ENCODE measurements at regions not wholly inside any gene's neighbourhood (a gene's known extent, or its start where the extent isn't known, plus 50 kb on each side); places are given as distances from the start of the nearest gene placed in this dataset.

DNA sequence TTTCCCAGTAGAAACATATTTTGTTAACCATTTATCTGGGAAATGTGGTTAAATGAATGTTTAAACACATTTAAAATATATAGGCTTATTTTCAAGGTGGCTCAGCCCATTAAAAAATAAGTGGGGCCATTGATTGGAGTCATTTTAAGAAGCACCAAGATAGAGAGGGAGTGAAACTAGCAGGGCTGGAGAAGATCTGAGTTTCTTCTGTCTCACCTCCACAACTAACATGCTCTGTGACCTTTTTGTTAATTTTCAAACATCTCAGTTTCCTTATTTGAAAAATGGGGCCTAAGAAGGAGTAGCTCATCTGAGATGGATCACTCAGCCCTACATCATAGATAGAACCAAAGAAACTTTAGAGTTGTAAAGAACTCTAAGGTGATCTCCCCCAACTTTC is 254.8 kb downstream of the KCNS3 start:
- DNase-seq (ENCODE audit: low read depth in 3 of 3): no peak

DNA sequence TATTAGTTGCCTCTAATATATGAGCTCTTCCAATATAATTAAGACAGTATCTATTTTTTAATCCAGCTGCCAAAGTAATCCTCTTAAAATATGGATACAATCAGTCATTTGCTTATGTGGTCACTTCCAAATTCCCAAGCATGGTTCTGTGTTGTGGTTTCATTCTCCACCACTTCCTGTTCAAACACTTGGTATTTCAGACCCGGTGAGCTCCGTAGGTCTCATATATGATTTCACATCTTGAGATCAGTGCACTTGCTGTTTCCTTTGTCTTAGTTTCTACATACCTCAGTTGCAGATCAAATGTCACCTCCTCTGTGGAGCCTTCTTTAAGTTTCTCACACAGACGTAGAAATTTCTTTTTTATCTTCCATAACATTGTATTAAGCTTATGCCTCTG is 254.2 kb downstream of the KCNS3 start:
- no peak for DNase-seq (ENCODE audit: low read depth in 3 of 3)

DNA sequence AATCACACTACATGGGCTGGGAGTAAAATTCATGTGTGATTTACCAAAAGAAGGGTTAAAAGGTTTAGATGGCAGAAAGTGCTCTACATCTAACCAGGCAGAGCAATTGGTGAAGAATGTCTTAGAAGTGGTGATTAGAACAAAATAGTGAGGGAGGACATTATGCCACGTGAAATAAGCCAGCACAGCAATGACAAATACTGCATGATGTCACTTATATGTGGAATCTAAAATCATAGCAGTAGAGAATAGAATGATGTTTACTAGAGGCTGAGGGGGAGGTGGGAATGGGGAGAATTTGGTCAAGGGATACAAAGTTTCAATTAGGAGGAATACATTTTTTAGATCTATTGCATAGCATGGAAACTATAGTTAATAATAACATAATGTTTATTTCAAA is 253.3 kb downstream of the KCNS3 start:
- no peak for DNase-seq (ENCODE audit: low read depth in 3 of 3)

DNA sequence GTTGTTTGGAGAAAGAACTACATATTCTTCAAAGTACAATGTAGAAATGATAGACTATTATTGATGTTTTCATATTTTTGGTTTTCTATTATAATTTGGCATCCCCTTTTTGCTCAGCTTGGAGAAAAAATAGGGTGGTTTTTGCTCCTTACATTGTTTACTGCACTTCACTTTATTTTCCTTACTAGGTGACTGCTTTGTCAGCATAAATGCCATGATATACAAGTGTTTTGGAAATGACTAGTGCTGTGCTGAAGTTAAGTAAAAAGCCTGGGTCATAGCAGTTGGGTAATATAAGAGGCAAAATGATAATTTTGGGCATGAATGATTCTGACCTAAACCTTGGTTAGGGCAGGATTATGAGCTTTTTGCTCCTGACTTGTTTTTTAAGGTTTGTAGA is 250.9 kb downstream of the KCNS3 start:
- DNase-seq (ENCODE audit: low read depth in 3 of 3): no peak

DNA sequence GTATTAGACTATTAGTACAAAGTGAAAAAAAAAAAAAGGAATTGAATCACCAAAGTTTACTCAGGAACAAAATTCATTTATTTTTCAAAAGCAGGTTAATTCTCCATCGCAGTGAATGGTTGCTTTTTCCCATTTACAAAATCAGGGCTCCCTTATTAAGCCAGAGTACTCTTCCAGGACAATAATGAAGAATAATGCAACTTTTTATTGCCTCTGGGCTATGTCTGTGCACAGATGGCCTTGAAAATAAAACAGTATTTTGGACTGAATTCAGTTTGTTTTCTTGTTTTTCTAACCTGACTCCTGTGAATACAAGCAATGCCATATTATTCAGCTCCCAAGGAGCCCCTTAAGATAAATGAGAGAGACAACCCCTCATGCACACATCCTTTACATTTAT is 246.8 kb downstream of the KCNS3 start:
- DNase-seq (ENCODE audit: low read depth in 3 of 3): no peak

DNA sequence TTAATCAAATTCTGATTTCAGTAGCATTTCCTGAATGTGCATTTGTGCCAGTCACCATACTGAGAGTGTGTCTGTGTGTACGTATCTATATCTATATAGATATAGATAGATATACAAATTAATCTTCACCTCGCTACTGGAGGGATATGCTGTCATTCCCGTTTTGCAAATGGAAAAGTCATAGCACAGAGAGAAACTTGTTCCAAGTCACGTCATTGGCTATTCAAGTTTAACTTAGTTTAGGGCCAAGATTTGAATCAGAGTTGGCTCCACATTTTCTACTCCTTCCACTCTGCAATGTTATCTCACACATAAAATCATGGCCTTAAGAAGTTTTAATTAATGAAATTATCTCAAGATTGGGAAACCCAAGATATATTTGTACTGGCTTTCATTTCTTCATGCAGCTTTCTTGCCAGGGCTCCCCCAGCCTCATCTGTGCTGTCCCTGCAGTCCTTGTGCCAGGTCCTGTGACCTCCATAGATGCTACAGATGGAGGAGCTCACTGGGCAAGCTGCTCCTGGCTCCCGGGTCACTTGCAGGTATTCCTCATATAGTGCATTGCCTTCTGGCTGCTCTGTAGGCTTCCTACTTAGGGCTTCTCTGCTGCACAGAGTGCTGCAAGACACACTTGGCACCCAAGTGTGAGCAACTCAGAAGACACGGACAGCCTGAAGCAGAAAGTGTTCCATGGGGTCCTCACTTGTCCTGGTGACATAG is 245.8 kb downstream of the KCNS3 start:
- no peak for DNase-seq (ENCODE audit: low read depth in 3 of 3)

DNA sequence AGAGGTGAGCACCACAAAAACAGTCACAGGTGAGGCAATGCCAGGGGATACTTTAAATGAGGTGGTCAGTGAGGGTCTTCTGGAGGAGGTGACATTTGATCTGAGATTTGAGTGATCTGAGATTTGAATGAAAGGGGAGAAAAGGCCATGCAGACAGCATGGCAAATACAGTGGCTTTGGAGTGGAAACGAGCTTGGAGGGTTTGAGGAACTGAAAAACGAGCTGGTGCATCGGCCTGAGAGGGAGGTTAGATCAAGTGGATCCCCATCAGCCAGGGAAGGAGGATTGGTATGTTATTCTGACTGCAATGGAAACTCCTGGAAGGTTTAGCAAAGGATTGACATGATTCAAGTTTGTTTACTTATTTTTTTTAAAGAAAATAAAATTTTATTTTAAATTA is 245.1 kb downstream of the KCNS3 start:
- DNase-seq (ENCODE audit: low read depth in 3 of 3): no peak

DNA sequence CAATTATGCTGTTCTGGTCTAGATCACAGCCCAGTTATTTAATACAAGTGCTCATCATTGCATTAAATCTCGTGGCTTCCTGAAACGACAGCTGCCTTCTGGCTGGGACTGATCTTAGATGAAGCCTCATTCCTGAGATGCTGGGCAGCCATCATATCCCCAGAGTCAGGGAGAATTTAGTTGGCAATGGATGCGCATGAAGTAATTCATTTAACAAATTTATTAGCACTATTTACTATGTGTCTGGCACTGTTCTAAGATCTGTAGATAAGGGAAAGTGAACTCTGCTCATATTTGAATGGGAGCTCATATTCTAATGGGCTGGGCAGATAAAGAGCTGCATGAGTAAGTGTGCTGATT is 244.7 kb downstream of the KCNS3 start:
- no peak for DNase-seq (ENCODE audit: low read depth in 3 of 3)

DNA sequence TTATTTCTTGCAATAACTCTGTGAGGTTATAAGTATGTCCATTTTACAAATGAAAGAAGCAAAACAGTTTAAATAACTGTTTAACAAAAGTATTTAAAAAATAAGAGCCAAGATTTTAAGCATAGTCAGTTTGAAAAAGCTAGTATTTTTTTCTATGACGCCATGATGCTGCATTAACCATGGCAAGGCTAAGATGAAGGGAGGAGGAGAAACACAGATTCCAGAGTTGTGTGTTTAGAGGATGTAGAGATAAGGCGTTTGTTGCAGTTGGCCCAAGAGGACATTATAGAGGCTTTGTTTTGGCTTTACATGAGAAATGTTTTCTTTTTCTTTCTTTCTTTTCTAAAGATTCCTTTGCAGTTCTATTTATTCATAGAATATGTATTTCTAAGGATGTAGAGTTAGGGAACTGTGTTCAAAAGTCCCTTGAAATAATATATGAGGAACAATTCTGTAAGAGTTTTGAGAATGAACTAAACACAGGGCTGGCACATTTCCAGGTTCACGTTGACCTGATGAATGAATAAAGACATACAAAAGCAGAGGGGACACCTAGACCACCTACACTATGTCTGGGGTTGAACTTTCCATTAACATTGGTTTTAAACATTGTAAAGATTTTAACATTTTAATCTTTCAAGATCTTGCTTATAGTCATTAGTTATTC is 244.2 kb downstream of the KCNS3 start:
- no peak for DNase-seq (ENCODE audit: low read depth in 3 of 3)

DNA sequence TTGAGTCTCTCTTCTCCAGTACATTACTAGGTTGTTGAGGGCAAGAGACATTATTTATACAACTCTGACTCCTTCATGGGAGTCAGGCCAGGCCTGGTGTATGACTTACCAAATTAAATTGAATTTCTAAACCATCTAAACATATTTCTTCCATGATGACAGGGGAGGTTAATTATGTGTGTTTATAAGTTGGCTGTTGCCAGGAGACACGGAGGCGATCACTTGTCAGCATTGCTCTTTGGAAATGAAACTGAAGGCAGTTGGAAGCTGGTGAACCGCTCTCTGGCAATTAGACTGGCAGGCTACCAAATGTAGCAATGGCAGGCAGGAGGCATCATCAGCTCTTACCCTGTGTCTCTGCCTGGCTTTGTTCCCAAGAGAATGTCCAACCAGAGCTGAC is 241.4 kb downstream of the KCNS3 start:
- no peak for DNase-seq (ENCODE audit: low read depth in 3 of 3)

DNA sequence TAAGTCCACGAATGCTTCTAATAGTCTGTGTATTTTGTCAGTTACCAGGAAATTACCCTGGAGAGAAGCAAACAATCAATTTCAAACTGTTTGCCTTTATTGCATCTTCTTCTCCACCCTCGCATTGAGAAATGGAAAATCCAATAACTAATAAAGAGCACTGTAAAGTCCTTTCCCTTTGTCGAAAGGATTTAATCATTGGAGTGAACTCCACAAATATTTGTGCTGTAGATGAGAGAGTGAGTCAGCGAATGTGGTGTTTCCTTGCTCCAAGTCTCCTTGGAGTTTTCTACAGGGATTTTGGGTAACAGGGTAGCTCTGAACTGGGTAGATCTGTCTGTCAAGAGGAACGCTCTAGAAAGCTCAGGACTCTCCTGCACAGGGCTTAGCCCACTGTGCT is 240.2 kb downstream of the KCNS3 start:
- no peak for DNase-seq (ENCODE audit: low read depth in 3 of 3)

DNA sequence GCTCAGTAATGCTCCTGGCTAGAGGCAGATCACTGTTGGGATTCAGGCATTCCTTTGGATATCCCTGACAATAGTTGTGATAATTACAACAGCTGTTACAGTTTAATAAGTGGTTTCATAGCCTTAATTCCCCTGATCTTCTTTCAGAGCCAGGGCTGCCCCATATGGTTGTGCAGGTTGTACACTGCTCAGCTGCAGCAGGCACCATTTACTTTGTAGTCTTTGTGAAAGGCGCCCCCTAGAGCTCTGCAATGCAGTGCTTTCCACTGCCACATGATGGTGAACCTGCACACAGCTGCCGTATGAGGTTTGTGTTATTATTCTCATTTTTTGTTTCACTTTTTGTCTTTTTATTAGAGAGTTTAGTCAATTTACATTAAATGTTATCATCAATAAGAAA is 239.1 kb downstream of the KCNS3 start:
- DNase-seq (ENCODE audit: low read depth in 3 of 3): no peak

DNA sequence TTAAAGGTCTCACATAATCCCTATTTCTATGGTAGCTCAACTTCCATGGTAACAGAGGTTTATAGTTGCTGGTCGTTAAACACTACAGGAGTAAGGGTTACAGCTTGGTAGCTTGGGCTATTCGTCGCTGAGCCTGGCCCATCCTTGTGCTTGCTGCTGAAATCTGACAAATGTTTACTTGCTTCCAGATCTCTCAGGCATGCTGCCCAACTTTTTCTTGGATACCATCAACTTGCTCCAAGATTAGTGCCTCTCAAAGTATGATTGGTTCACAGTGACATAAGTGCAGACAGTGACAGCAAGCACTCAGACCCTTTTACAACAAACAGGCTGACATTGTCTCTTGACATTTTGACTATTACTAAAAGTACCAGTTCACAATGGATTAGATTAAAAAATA is 231.8 kb downstream of the KCNS3 start:
- DNase-seq (ENCODE audit: low read depth in 3 of 3): no peak

DNA sequence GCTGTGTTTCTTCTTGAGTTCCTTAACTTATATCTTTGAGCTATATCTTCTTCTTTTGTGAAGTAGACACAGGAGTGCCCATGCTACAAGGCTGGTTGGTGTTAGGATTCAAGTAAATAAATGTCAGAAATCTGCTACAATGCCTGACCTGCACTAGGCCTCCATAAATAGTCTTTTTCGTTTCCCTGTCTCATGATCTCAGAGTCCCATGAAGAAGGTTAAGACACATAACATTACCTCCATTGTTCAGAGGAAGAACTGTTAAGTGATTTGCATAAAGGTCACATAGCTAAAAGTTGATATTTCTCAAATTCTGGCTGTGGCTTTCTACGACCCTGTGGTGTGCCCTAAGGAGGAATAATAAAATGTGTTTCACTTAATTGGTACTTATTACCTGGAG is 228.4 kb downstream of the KCNS3 start:
- DNase-seq (ENCODE audit: low read depth in 3 of 3): no peak

DNA sequence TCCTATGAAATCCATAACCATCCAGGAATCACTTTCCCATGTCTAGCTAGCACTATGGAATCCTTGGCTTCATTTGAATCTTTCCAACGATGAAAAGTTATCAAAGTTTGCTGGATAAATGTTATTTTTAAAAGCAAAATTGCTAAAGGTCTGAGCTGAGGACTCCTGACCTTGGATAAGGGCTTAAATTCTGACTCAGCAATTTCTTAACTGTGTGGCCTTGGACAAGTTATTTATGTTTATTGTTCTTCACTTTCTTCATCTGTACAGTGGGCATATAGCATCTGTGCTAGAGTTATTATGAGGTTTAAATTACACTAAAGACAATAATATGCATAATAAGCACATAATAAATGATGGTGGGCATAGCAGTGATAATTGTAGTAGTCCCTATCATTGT is 227.5 kb downstream of the KCNS3 start:
- DNase-seq (ENCODE audit: low read depth in 3 of 3): no peak

DNA sequence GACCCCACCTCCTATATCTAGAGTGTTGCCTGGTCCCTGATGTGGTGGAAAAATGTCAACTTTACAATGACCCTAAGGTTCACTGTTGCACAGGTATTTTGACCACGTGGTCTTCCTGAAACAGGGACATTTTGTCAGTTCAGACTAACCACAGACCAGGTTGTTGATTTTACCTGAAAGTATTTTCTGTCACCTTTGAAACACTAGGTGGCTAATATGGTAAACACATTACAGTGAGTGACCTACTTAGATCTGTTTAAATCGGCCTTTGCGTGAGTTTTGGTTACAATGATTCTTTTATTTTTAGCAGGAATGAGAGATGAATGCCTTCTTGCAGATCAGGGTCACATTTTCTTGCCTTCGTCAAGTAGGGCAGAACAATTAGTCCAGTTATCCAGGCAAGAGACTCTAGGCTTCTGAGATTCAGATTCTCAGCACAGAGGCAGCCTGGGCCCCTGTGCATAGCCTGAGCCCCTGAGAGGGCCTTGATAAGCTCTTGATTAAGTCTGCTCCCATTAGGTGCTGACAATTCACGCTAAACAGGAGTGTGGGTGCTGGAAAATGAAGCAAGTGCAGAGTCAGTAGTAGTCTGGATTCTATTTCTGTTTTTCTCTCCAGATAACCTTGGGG is 226.2 kb downstream of the KCNS3 start:
- DNase-seq (ENCODE audit: low read depth in 3 of 3): no peak

DNA sequence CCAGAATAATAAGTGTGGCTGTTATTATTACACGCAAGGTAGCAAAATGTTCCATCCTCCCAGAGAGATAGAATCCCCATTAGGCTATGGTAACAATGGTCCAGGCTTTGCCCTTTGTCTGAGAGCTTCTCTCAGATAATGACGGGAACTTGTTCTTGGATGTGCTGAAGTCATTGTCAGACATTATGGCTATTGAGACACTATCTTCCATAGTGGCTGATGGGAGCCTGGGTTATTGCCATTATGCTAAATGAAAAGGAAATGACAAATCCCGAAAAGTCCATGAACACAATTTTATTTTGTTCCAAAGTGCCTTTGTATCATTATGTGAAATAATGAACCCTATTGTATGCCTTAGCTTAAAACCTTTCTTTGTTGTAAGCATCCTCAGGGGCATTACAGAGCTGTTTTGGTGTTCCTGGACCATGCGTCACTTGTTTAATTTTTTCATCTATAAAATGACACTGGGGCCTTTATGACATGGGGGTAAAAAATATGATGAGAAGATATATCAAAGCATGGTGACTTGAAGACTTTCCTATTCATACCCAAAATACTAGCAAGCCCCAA is 218.5 kb downstream of the KCNS3 start:
- no peak for DNase-seq (ENCODE audit: low read depth in 3 of 3)

DNA sequence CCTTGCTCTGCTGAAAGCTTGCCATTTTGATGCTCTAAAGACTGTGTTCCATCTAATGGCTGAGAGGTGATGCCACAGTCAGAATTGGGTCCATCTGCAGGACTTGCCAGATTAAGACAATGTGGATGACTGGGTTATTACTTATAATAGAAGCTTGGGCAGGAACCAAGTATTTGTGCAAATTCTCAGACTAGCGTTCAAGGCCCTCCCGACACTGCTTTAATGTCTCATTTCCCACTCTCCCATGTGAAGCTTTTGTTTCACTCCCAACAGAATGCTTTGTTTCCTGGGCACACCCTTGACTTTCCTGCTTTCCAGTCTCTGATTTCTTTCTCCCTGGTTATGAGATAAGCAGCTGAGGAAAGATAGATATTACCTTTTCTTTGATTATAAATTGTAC is 215.8 kb downstream of the KCNS3 start:
- DNase-seq (ENCODE audit: low read depth in 3 of 3): no peak

DNA sequence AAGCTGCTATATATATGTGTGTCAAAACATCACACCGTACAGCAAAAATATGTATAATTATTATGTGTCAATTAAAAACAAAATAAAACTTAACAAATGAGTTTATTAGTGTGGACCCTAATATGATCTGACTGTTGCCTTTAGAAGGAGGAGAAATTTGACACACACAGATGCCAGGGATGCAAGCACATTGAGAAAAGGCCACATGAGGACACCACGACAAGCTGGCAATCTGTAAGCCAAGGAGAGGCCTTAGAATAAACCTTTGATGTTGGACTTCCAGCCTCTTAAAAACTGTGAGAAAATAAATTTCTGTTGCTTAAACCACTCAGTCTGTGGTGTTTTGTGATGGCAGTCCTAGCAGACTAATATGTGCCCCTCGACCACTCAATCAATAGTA is 214.7 kb downstream of the KCNS3 start:
- no peak for DNase-seq (ENCODE audit: low read depth in 3 of 3)

DNA sequence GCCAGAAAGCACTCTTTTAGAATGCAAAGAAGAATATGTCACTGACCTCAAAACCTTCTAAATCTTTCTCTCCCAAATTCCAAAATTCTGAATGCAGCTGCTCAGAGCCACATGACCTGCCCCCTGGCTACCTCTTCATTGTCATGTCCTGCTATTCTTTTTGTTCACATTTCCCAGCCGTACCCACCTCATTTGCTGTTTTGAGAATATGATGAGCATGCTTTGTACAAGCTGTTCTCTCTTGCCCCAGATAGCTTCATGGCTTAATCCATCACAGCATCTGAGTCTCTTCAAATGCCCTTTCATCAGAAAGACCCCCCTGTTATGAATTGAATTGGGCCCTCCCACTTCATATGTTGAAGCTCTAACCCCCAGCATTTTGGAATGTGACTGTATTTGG is 214.3 kb downstream of the KCNS3 start:
- no peak for DNase-seq (ENCODE audit: low read depth in 3 of 3)

DNA sequence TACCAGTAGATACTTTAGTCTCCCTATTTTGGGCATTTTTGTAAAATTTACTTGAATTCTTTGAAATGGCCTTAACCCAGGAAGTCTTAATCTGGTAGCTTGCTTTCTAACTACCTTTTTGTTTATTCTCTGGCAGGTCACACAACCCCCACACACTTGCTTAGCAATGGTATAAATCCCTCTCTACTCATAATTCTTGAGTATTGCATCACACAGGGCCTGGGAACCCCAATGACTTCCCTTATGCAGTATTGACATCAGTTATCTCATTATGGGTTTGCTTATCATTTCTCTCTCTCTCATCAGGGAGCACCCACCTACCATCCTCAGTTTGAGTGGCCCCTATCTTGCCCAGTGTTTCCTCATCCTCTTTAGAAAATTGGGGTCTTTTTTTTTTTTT is 207.1 kb downstream of the KCNS3 start:
- no peak for DNase-seq (ENCODE audit: low read depth in 3 of 3)

DNA sequence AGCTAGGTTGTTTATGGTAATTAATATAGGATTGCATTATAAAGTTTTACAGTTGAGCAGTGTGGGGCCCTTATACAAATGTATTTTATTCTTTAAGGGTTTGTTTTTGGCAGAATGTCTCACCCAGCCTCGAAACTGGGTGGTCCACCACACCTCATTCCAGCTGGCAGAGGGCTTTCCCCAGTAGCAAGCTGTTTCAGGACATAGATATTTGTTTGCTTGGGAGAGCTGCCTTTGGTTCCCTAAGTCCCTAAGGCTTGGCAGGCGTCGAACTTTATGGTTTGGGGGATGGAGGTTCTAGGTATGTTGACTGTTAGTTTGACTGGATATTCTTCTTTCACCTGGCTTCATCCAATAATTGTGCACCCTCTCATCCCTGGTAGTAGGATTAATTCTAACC is 205.9 kb downstream of the KCNS3 start:
- no peak for DNase-seq (ENCODE audit: low read depth in 3 of 3)

DNA sequence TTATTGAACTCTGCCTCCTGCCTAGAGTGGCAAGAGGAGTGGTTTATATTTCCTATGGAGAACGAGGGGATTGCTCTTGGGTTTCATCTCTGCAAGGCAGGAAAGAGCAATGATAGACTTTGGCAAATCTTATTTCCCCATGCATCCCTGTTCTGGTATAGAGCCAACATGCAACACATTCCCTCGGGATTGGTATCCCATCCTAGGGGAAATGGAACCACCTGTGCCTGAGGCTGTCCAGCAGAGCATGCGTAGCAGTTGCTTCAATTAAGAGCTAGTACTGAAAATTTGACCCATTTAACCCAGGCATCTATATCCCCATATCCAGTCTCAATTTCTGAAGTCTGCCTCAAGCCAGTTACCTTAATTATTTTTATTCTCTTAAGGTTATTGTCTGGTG is 205.3 kb downstream of the KCNS3 start:
- DNase-seq (ENCODE audit: low read depth in 3 of 3): no peak
